ENCODE measurements at regions not wholly inside any gene's neighbourhood (a gene's known extent, or its start where the extent isn't known, plus 50 kb on each side); places are given as distances from the start of the nearest gene placed in this dataset.

- no peak for DNase-seq (ENCODE audit: low read depth)
- no peak overlapping the region for H3K4me3 ChIP-seq (ENCODE audit: low read depth, low read length)
- no peak for TF ChIP-seq CTCF (IDR thresholded peaks at IDR 0.05; ENCODE audit: insufficient read depth, low read length, poor library complexity, severe bottlenecking)
These were observed 406.2 kb upstream of the ZNF608 start for GRCh38 chr5:125152461-125153189.

GRCh38 chr5:125153231-125153630, 406.8 kb upstream of the ZNF608 start:
- Histone ChIP-seq H3K36me3 (ENCODE audit: control insufficient read depth, insufficient read depth, low read length) (no peaks in the 10 kb centered on the region), H3K4me3 (ENCODE audit: low read depth, low read length) (no peak overlapping the region), H3K27me3 (ENCODE audit: control insufficient read depth, insufficient read depth, low read length) (no peaks in the 10 kb centered on the region)
- no peak for DNase-seq (ENCODE audit: low read depth)
- no peak for TF ChIP-seq CTCF (IDR thresholded peaks at IDR 0.05; ENCODE audit: insufficient read depth, low read length, poor library complexity, severe bottlenecking)

More at GRCh38 chr5:125152461-125153189, 406.2 kb upstream of the ZNF608 start:
- Histone ChIP-seq H3K27me3 (ENCODE audit: control insufficient read depth, insufficient read depth, low read length) (no peaks in the 10 kb centered on the region), H3K36me3 (ENCODE audit: control insufficient read depth, insufficient read depth, low read length) (no peaks in the 10 kb centered on the region)

- H3K27me3 ChIP-seq (ENCODE audit: control insufficient read depth, insufficient read depth, low read length): no peaks in the 10 kb centered on the region
- TF ChIP-seq CTCF (IDR thresholded peaks at IDR 0.05; ENCODE audit: insufficient read depth, low read length, poor library complexity, severe bottlenecking): no peak
- DNase-seq (ENCODE audit: low read depth): no peak
- no peaks in the 10 kb centered on the region for H3K36me3 ChIP-seq (ENCODE audit: control insufficient read depth, insufficient read depth, low read length)
- H3K4me3 ChIP-seq (ENCODE audit: low read depth, low read length): no peak overlapping the region
These were observed 408.1 kb upstream of the ZNF608 start for GRCh38 chr5:125154301-125155110.

- no peak for TF ChIP-seq CTCF (IDR thresholded peaks at IDR 0.05; ENCODE audit: insufficient read depth, low read length, poor library complexity, severe bottlenecking)
- Histone ChIP-seq H3K36me3 (ENCODE audit: control insufficient read depth, insufficient read depth, low read length) (no peaks in the 10 kb centered on the region), H3K27me3 (ENCODE audit: control insufficient read depth, insufficient read depth, low read length) (no peaks in the 10 kb centered on the region), H3K4me3 (ENCODE audit: low read depth, low read length) (no peak overlapping the region)
- no peak for DNase-seq (ENCODE audit: low read depth)
These were observed 414.5 kb upstream of the ZNF608 start for GRCh38 chr5:125160787-125161502.

GRCh38 chr5:125162714-125163113, 416.3 kb upstream of the ZNF608 start:
- TF ChIP-seq CTCF (IDR thresholded peaks at IDR 0.05; ENCODE audit: insufficient read depth, low read length, poor library complexity, severe bottlenecking): no peak
- no peaks in the 10 kb centered on the region for H3K36me3 ChIP-seq (ENCODE audit: control insufficient read depth, insufficient read depth, low read length)
- H3K4me3 ChIP-seq (ENCODE audit: low read depth, low read length): no peak overlapping the region
- no peaks in the 10 kb centered on the region for H3K27me3 ChIP-seq (ENCODE audit: control insufficient read depth, insufficient read depth, low read length)
- DNase-seq (ENCODE audit: low read depth): no peak

Data from kidney epithelial cell (primary cell).